Fibroblast of villous mesenchyme (primary cell): ENCODE measurements at regions not wholly inside any gene's neighbourhood (a gene's known extent, or its start where the extent isn't known, plus 50 kb on each side); places are given as distances from the start of the nearest gene placed in this dataset.
A peak's percentile ranks its signal among the peaks of the same experiment; 100 is the strongest.
"Not testable (repeated sequence)": the region's sequence is repeated elsewhere in the genome, so short reads cannot be mapped to it uniquely, and the experiment has no call there.

Experiments
- DNase-seq: peaks from one replicate; pipeline ENCODE4 v3.0.0-alpha.2; 2010; ENCODE audit warnings: low read depth
- H3K4me3 ChIP-seq: 2 replicates; pipeline ENCODE4 v1.5.1; 2011; ENCODE audit warnings: low read depth, mild to moderate bottlenecking, low read length
- TF ChIP-seq, protein P1 (sequence below): IDR thresholded peaks from 2 replicates; pipeline ENCODE4 v1.5.1; 2012; ENCODE audit warnings: low read depth, mild to moderate bottlenecking, low read length; ENCODE audit not compliant: insufficient read depth

DNA sequence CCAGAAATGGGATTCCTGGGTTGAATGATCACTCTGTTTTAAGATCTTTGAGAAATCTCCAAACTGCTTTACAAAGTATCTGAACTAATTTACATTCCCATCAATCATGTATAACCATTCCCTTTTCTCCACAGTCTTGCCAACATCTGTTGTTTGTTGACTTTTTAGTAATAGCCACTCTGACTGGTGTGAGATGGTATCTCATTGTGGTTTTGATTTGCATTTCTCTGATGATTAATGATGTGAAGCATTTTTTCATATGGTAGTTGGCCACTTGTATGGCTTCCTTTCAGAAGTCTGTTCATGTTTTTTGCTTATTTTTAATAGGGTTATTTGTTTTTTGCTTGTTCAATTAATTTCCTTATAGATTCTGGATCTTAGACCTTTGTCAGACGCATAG lies 211.8 kb upstream of the AVPR1A start:
- peak; percentile 40 for DNase-seq
- H3K4me3 ChIP-seq, result no peak overlapping the region
- TF ChIP-seq, protein P1, sequence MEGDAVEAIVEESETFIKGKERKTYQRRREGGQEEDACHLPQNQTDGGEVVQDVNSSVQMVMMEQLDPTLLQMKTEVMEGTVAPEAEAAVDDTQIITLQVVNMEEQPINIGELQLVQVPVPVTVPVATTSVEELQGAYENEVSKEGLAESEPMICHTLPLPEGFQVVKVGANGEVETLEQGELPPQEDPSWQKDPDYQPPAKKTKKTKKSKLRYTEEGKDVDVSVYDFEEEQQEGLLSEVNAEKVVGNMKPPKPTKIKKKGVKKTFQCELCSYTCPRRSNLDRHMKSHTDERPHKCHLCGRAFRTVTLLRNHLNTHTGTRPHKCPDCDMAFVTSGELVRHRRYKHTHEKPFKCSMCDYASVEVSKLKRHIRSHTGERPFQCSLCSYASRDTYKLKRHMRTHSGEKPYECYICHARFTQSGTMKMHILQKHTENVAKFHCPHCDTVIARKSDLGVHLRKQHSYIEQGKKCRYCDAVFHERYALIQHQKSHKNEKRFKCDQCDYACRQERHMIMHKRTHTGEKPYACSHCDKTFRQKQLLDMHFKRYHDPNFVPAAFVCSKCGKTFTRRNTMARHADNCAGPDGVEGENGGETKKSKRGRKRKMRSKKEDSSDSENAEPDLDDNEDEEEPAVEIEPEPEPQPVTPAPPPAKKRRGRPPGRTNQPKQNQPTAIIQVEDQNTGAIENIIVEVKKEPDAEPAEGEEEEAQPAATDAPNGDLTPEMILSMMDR, result no peak

DNA sequence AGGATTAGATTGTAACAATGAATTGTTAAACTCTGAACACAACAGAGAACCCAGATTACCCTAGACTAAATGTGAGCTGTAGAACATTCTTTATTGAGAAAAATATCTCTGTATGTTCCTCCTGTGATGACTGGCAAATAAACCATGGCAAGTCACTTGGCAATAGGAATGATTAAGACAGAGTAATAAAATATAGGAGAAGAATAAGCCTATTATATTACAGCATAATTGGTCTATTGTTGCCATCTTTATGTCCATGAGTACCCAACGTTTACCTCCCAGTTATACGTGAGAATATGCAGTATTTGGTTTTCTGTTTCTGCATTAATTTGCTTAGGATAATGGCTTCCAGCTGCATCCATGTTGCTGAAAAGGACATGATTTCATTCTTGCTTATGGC lies 211.2 kb upstream of the AVPR1A start:
- H3K4me3 ChIP-seq, result no peak overlapping the region
- DNase-seq, result no peak
- TF ChIP-seq, protein P1, result no peak

DNA sequence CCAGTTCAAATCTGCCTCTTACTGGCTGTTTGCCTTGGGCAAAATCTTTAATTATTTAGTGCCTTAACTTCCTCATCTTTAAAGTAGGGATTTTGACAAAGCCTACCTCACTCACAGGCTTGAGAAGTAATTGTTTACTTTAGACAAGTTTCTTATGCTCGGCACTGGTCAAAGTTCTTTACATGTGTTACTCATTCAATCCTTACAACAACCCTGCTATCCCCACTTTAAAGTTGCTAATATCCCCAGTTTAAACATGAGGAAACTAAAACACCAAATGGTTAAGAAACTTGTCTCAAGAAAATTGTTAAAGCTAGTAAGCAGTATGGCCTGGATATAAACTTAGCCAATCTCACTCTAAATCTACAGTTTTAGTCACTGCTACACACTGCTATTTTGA lies 204.0 kb upstream of the AVPR1A start:
- no peak for DNase-seq
- TF ChIP-seq, protein P1, result no peak
- no peak overlapping the region for H3K4me3 ChIP-seq

DNA sequence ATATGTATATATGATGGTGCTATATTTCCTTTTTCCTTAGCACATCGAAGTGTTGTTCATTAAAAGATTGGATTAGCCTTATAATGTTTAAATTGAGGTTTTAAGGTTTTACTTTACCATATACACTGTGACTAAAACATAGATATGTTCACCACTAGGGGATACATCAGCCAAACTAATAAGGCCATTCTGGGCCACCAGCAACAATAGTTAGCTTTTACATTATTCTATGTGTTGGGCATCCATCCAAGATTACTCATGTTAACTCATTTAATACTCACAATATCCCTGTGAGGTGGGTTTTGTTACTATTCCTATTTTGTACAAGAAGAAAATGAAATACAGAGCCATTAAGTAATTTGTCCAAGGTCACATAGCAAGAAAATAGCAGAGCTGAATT lies 202.6 kb upstream of the AVPR1A start:
- H3K4me3 ChIP-seq, result no peak overlapping the region
- no peak for DNase-seq
- TF ChIP-seq, protein P1, result peak; percentile 3

DNA sequence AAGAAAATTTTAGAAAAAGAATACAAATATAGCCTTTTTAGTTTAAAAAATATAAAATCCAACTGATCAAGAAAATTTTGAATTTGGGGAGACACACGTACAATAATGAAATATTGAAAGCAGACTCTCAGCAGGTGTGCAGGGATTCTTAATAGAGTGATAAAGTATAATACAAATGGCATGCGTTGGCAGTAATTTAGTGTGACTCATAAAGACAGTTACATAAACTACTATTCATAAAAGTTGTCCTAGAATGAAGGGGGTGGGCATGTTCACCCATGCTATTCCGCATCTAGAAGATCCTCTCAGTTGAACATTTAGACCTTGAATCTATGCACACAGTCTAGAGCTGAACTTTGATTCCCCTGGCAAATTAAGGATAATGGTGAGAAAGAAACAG lies 200.4 kb upstream of the AVPR1A start:
- TF ChIP-seq, protein P1, result no peak
- no peak overlapping the region for H3K4me3 ChIP-seq
- DNase-seq, result no peak

DNA sequence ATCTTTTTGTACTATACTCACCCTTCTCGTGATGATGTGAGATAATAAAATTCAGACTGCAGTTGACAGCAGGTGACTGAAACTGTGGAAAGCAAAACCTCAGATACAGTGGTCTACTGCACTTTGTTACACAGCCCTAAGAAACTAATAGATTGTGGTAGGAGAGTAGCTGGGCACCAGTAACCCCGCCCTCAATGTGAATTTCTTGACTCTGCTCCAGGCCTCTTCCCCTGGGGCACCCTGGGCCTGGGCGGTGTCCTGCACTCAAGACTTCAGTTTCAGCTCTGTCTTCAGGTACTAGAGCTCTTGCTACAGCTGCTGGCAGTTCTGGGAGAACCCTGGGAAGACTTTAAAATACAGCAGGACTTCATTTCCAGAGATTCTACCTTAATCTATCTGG lies 197.6 kb upstream of the AVPR1A start:
- TF ChIP-seq, protein P1, result no peak
- no peak for DNase-seq
- H3K4me3 ChIP-seq, result no peak overlapping the region

DNA sequence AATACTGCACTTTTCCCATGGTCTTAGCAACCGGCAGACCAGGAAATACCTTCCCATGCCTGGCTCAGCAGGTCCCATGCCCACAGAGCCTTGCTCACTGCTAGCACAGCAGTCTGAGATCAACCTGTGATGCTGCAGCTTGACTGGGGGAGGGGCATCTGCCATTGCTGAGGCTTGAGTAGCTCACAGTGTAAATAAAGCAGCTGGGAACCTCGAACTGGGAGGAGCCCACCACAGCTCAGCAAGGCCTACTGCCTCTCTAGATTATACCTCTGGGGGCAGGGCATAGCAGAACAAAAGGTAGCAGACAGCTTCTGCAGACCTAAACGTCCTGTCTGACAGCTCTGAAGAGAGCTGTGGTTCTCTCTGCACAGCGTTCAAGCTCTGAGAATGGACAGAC lies 186.2 kb upstream of the AVPR1A start:
- DNase-seq, H3K4me3 ChIP-seq: not testable (repeated sequence)

DNA sequence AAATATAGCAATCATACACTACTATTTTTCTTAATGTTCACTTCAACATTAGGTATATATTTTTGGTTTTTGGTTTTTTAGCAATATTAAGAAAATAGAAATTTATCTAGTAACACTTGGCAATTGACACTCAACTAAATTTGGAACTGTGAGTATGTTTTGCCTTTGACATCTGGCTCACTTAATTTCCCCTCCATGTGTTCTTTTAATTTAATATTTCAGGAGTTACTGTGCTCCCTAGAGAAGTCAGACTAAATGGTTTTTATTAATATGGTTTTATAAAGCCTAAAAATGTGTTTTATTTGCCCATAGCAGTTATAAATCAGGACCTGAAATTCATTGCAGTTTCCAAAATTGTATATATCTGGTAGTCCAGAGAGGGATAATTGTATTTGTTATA lies 175.3 kb upstream of the AVPR1A start:
- H3K4me3 ChIP-seq, result no peak overlapping the region
- DNase-seq, result no peak
- TF ChIP-seq, protein P1, result no peak
